ENCODE measurements at regions not wholly inside any gene's neighbourhood (a gene's known extent, or its start where the extent isn't known, plus 50 kb on each side); places are given as distances from the start of the nearest gene placed in this dataset.

- DNase-seq (ENCODE audit: low read depth): no peak
Observed at GRCh38 chr15:66931768-66932633, 133.4 kb upstream of the SMAD3 start.

- no peak for DNase-seq (ENCODE audit: low read depth)
Observed at GRCh38 chr15:66932634-66933024, 132.8 kb upstream of the SMAD3 start.

- no peak for DNase-seq (ENCODE audit: low read depth)
Observed at GRCh38 chr15:66933932-66934867, 131.2 kb upstream of the SMAD3 start.

- no peak for DNase-seq (ENCODE audit: low read depth)
Observed at GRCh38 chr15:66934868-66935520, 130.4 kb upstream of the SMAD3 start.

- no peak for DNase-seq (ENCODE audit: low read depth)
Observed at GRCh38 chr15:66935688-66936087, 129.7 kb upstream of the SMAD3 start.

GRCh38 chr15:66936109-66936860 is 129.1 kb upstream of the SMAD3 start:
- no peak for DNase-seq (ENCODE audit: low read depth)

- DNase-seq (ENCODE audit: low read depth): no peak
Observed at GRCh38 chr15:66936861-66937582, 128.4 kb upstream of the SMAD3 start.

- DNase-seq (ENCODE audit: low read depth): no peak
Observed at GRCh38 chr15:66937588-66937987, 127.8 kb upstream of the SMAD3 start.

- no peak for DNase-seq (ENCODE audit: low read depth)
Observed at GRCh38 chr15:66938114-66938830, 127.1 kb upstream of the SMAD3 start.

- DNase-seq (ENCODE audit: low read depth): no peak
Observed at GRCh38 chr15:66939016-66939415, 126.4 kb upstream of the SMAD3 start.

- no peak for DNase-seq (ENCODE audit: low read depth)
Observed at GRCh38 chr15:66939451-66940023, 125.9 kb upstream of the SMAD3 start.

GRCh38 chr15:66940368-66940767 is 125.0 kb upstream of the SMAD3 start:
- DNase-seq (ENCODE audit: low read depth): no peak

- DNase-seq (ENCODE audit: low read depth): no peak
Observed at GRCh38 chr15:66941108-66941711, 124.2 kb upstream of the SMAD3 start.

- DNase-seq (ENCODE audit: low read depth): no peak
Observed at GRCh38 chr15:66941791-66942190, 123.6 kb upstream of the SMAD3 start.

- DNase-seq (ENCODE audit: low read depth): no peak
Observed at GRCh38 chr15:66942649-66943390, 122.6 kb upstream of the SMAD3 start.

- DNase-seq (ENCODE audit: low read depth): no peak
Observed at GRCh38 chr15:66943456-66944095, 121.8 kb upstream of the SMAD3 start.

GRCh38 chr15:66944121-66944520 is 121.3 kb upstream of the SMAD3 start:
- no peak for DNase-seq (ENCODE audit: low read depth)

GRCh38 chr15:66945286-66945685 is 120.1 kb upstream of the SMAD3 start:
- no peak for DNase-seq (ENCODE audit: low read depth)
